ENCODE measurements at regions not wholly inside any gene's neighbourhood (a gene's known extent, or its start where the extent isn't known, plus 50 kb on each side); places are given as distances from the start of the nearest gene placed in this dataset.

- H3K79me2 ChIP-seq (ENCODE audit: control insufficient read depth, insufficient read depth, low read length), result no peaks in the 10 kb centered on the region
- H3K4me3 ChIP-seq (replicated peaks in 1 of 4; ENCODE audit: control extremely low read depth in 1 of 4, insufficient read depth in 1 of 4, low read depth in 3 of 4, low read length in 4 of 4), result no peak overlapping the region
- DNase-seq (ENCODE audit: low read depth in 2 of 2), result no peak
- TF ChIP-seq EZH2 (IDR thresholded peaks at IDR 0.05; ENCODE audit: low read length, missing control alignments) (no peak), CTCF (conservative IDR thresholded peaks at IDR 0.05 in 1 of 2, IDR thresholded peaks at IDR 0.05 in 1 of 2; ENCODE audit: low read depth in 1 of 2, low read length in 2 of 2) (no peak)
- H3K27me3 ChIP-seq (ENCODE audit: control insufficient read depth, insufficient read depth, low read length), result peaks cover 14% of the 10 kb centered on the region
- H3K27ac ChIP-seq (ENCODE audit: insufficient read depth, low read length), result no peak overlapping the region
- H2AFZ ChIP-seq (ENCODE audit: low read length), result no peak overlapping the region
- H3K4me1 ChIP-seq (ENCODE audit: control insufficient read depth, extremely low read depth, insufficient read depth, low read length), result no peaks in the 10 kb centered on the region
- H3K9ac ChIP-seq (ENCODE audit: insufficient read depth, low read length), result no peak overlapping the region
- H3K9me3 ChIP-seq (ENCODE audit: control insufficient read depth, insufficient read depth, low read depth, low read length), result no peaks in the 10 kb centered on the region
- H3K4me2 ChIP-seq (ENCODE audit: extremely low read depth, insufficient read depth, low read length), result no peak overlapping the region
- H4K20me1 ChIP-seq (ENCODE audit: control insufficient read depth, extremely low read depth, insufficient read depth, low read length), result no peaks in the 10 kb centered on the region
- H3K36me3 ChIP-seq (ENCODE audit: control insufficient read depth, insufficient read depth, low read length), result no peaks in the 10 kb centered on the region
Observed at GRCh38 chr10:78910476-78910875, 158.3 kb upstream of the ZMIZ1 start.

- DNase-seq (ENCODE audit: low read depth in 2 of 2), result no peak
- no peak overlapping the region for H3K4me3 ChIP-seq (replicated peaks in 1 of 4; ENCODE audit: control extremely low read depth in 1 of 4, insufficient read depth in 1 of 4, low read depth in 3 of 4, low read length in 4 of 4)
- H3K36me3 ChIP-seq (ENCODE audit: control insufficient read depth, insufficient read depth, low read length), result no peaks in the 10 kb centered on the region
- H3K27ac ChIP-seq (ENCODE audit: insufficient read depth, low read length), result no peak overlapping the region
- no peak for TF ChIP-seq EZH2 (IDR thresholded peaks at IDR 0.05; ENCODE audit: low read length, missing control alignments)
- TF ChIP-seq CTCF (conservative IDR thresholded peaks at IDR 0.05 in 1 of 2, IDR thresholded peaks at IDR 0.05 in 1 of 2; ENCODE audit: low read depth in 1 of 2, low read length in 2 of 2), result no peak
- no peak overlapping the region for H3K4me2 ChIP-seq (ENCODE audit: extremely low read depth, insufficient read depth, low read length)
- no peaks in the 10 kb centered on the region for H4K20me1 ChIP-seq (ENCODE audit: control insufficient read depth, extremely low read depth, insufficient read depth, low read length)
- no peaks in the 10 kb centered on the region for H3K79me2 ChIP-seq (ENCODE audit: control insufficient read depth, insufficient read depth, low read length)
- no peak overlapping the region for H3K9ac ChIP-seq (ENCODE audit: insufficient read depth, low read length)
- no peak overlapping the region for H2AFZ ChIP-seq (ENCODE audit: low read length)
- no peaks in the 10 kb centered on the region for H3K9me3 ChIP-seq (ENCODE audit: control insufficient read depth, insufficient read depth, low read depth, low read length)
- no peaks in the 10 kb centered on the region for H3K4me1 ChIP-seq (ENCODE audit: control insufficient read depth, extremely low read depth, insufficient read depth, low read length)
- H3K27me3 ChIP-seq (ENCODE audit: control insufficient read depth, insufficient read depth, low read length), result peaks cover 14% of the 10 kb centered on the region
Observed at GRCh38 chr10:78910886-78911285, 157.9 kb upstream of the ZMIZ1 start.

GRCh38 chr10:78911533-78912340 lies 157.0 kb upstream of the ZMIZ1 start:
- no peak overlapping the region for H3K9ac ChIP-seq (ENCODE audit: insufficient read depth, low read length)
- H3K9me3 ChIP-seq (ENCODE audit: control insufficient read depth, insufficient read depth, low read depth, low read length), result no peaks in the 10 kb centered on the region
- peaks cover 14% of the 10 kb centered on the region for H3K27me3 ChIP-seq (ENCODE audit: control insufficient read depth, insufficient read depth, low read length)
- H3K36me3 ChIP-seq (ENCODE audit: control insufficient read depth, insufficient read depth, low read length), result no peaks in the 10 kb centered on the region
- TF ChIP-seq CTCF (conservative IDR thresholded peaks at IDR 0.05 in 1 of 2, IDR thresholded peaks at IDR 0.05 in 1 of 2; ENCODE audit: low read depth in 1 of 2, low read length in 2 of 2) (no peak), EZH2 (IDR thresholded peaks at IDR 0.05; ENCODE audit: low read length, missing control alignments) (no peak)
- no peak overlapping the region for H3K27ac ChIP-seq (ENCODE audit: insufficient read depth, low read length)
- no peak for DNase-seq (ENCODE audit: low read depth in 2 of 2)
- H3K79me2 ChIP-seq (ENCODE audit: control insufficient read depth, insufficient read depth, low read length), result no peaks in the 10 kb centered on the region
- H2AFZ ChIP-seq (ENCODE audit: low read length), result no peak overlapping the region
- H3K4me1 ChIP-seq (ENCODE audit: control insufficient read depth, extremely low read depth, insufficient read depth, low read length), result no peaks in the 10 kb centered on the region
- H3K4me3 ChIP-seq (replicated peaks in 1 of 4; ENCODE audit: control extremely low read depth in 1 of 4, insufficient read depth in 1 of 4, low read depth in 3 of 4, low read length in 4 of 4), result no peak overlapping the region
- no peak overlapping the region for H3K4me2 ChIP-seq (ENCODE audit: extremely low read depth, insufficient read depth, low read length)
- no peaks in the 10 kb centered on the region for H4K20me1 ChIP-seq (ENCODE audit: control insufficient read depth, extremely low read depth, insufficient read depth, low read length)
